Esophagus squamous epithelium (tissue), 4 donors: ENCODE measurements at regions not wholly inside any gene's neighbourhood (a gene's known extent, or its start where the extent isn't known, plus 50 kb on each side); places are given as distances from the start of the nearest gene placed in this dataset.

ENCODE experiments used
- POLR2A ChIP-seq, 4 donors: fragments of 450-650 bp; IDR thresholded peaks; one replicate each; pipeline ENCODE4 v1.6.1; 2017; ENCODE audit warnings: antibody characterized with exemption in 4 of 4, mild to moderate bottlenecking in 4 of 4, moderate library complexity in 3 of 4
- TF ChIP-seq, protein P1 (sequence below), 6 experiments: fragments of 450-650 bp in 4 of 6; fragments of 200-600 bp in 2 of 6; sonication (generic) in 2 of 6; IDR thresholded peaks; one replicate each; pipeline ENCODE4 v1.5.1; 2016 to 2019; ENCODE audit warnings: antibody characterized with exemption in 6 of 6, mild to moderate bottlenecking in 4 of 6, moderate library complexity in 4 of 6

DNA sequence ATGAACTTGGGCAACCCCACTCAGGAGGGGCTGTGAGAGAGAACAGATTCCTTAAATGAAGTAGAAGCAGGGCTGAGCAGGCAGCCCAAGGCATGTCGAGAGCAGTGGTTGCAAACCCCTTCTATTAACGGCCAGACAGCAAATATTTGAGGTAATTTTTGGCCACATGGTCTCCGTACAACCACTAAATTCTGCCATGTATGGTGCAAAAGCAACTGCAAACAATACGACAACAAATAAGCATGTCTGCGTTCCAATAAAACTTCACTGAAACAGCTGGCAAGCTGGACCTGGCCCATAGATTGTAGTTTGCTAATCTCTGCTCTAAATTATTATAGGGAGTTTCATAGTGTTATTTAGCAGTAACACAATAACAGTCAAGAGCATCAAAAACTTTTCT is 217.0 kb upstream of the ZNF521 start:
- TF ChIP-seq, protein P1, sequence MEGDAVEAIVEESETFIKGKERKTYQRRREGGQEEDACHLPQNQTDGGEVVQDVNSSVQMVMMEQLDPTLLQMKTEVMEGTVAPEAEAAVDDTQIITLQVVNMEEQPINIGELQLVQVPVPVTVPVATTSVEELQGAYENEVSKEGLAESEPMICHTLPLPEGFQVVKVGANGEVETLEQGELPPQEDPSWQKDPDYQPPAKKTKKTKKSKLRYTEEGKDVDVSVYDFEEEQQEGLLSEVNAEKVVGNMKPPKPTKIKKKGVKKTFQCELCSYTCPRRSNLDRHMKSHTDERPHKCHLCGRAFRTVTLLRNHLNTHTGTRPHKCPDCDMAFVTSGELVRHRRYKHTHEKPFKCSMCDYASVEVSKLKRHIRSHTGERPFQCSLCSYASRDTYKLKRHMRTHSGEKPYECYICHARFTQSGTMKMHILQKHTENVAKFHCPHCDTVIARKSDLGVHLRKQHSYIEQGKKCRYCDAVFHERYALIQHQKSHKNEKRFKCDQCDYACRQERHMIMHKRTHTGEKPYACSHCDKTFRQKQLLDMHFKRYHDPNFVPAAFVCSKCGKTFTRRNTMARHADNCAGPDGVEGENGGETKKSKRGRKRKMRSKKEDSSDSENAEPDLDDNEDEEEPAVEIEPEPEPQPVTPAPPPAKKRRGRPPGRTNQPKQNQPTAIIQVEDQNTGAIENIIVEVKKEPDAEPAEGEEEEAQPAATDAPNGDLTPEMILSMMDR (IDR thresholded peaks at IDR 0.05): no peak
- no peak for TF ChIP-seq POLR2A (IDR thresholded peaks at IDR 0.05)
